Right ventricle myocardium superior (tissue), 1 donor: ENCODE measurements at regions not wholly inside any gene's neighbourhood (a gene's known extent, or its start where the extent isn't known, plus 50 kb on each side); places are given as distances from the start of the nearest gene placed in this dataset.
A peak's percentile ranks its signal among the peaks of the same experiment; 100 is the strongest.

ENCODE experiments used
- ATAC-seq: fragments of 200-7000 bp; cut with Tn5 transposase; one replicate; pipeline ENCODE4 v1.9.1; 2020; ENCODE audit warnings: mild to moderate bottlenecking; ENCODE audit not compliant: poor library complexity
- DNase-seq: peaks from one replicate; pipeline ENCODE4 v3.0.0-alpha.2; 2020
- intact Hi-C: fragments of 100-400 bp; cut with DNase I; formaldehyde crosslinking; loops from one replicate; pipeline ENCODE4 v1.11.2; 2022
- donor health status: DM: no; HTN: yes; CAD: no; lungs with severe emphysema.

- intact Hi-C loops, result no loop called here
- DNase-seq, result no peak
- no peak for ATAC-seq
Measured at GRCh38 chr9:95645992-95646391, 129.2 kb upstream of the PTCH1 start.

DNA sequence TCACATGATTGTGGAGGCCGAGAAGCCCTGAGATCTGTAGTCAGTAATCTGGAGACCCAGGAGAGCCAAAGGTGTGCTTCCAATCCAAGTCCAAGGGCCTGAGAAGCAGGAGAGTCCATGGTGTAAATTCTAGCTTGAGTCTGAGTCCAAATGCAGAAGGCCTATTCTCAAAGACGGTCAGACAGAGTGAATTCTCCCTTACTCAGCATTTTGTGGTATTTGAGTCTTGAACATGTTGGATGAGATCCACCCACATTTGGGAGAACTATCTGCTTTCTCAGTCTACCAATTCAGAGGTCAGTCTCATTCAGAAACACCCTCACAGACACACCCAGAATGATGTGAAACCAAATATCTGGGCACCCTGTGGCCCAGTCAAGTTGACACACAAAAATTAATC lies 128.8 kb upstream of the PTCH1 start:
- no peak for ATAC-seq
- DNase-seq, result no peak
- intact Hi-C loops, result no loop called here

DNA sequence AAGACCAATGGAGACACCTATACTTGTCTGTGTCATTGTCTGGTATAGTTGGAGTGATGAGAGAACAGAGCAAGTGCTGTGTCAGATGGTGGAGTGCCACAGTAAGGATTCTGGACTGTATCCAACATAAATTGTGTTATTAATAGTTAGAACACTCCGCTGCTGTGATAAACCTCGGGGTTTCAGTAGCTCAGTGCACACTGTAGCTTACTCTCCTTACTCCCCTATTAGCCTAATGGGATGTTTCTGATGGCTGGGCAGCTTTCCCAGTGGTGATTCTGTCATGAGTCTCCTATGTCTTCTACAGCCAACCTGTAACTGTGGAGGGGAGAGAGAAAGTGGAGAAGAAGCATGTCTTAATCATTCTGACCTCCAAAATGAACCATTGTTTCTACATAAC lies 127.6 kb upstream of the PTCH1 start:
- intact Hi-C loops, result no loop called here
- ATAC-seq (peak; percentile 95), DNase-seq (no peak)

DNA sequence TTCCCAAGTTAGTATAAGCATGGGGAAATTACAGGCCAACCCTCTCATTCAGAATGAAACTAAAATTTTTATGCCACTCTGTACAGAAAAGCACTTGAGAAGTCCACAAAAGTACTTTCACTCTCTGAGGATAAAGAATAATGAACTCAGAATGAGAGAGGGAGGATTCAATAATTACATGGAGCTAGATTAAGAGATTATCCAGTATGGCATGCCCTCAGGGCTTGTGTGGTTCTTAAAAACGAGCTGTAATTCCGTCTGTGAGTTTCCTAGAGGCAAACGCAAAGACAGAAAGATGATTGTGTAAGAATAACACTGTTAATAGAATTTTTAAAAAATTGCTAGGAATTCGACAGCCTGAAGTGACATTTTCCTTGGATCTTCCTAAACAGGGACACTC lies 126.8 kb upstream of the PTCH1 start:
- DNase-seq (no peak), ATAC-seq (no peak)
- intact Hi-C loops, result no loop called here

- DNase-seq (no peak), ATAC-seq (no peak)
- intact Hi-C loops, result no loop called here
Measured at GRCh38 chr9:95642189-95642588, 125.4 kb upstream of the PTCH1 start.

GRCh38 chr9:95641586-95641985 lies 124.8 kb upstream of the PTCH1 start:
- DNase-seq (no peak), ATAC-seq (no peak)
- intact Hi-C loops, result no loop called here

DNA sequence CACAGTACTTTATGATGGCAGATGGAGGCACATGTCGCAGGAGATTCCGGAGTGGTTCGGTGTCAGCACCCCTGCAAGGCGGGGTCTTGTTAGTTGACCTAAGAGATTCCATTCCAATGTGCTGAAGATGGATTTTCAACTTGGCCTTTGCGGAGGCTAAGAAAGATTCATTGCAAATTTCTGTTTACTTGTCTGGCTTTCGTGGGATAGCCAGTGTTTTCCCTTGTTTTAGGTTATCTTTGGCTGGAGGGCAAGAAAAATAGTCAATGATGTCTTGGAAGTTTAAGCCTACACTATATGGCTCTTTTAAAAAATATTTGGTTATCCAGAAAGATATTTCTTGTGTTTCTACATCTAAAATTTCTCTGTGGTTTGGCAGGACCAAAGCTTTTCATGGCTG lies 123.6 kb upstream of the PTCH1 start:
- intact Hi-C loops, result no loop called here
- no peak for ATAC-seq
- DNase-seq, result no peak

DNA sequence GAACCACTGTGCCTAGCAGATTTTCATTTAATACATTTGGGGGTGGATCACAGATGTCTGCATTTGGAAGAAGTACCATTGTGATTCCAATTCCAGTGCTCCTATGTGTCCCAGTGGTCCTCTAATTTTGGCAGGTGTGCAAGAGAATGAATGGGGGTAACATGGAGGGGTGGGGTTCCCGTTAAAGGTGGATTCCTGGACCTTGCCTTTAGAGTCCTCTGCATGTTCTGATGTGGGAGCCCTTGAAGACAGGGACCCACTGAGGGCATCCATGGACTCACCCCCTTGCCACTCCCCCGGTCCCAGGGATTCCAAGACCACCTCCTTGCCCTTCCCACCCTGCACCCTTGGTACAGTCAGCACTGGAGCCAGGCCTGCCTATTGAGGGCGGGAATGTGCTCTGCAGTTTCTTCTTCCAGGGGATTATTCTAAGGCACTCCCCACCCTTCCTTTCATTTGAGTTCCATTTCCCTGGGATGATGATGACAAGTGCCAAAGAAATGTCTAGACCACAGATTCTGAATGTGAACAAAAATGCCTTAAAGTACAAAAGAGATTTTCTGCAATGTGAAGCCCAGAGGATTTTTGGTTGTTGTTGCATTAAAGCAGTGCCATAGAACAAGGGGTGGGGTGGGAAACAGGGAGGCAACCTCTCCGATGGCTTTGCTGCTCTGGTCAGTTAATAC lies 119.4 kb upstream of the PTCH1 start:
- intact Hi-C loops, result no loop called here
- DNase-seq, result no peak
- no peak for ATAC-seq

- intact Hi-C loops, result no loop called here
- ATAC-seq, result no peak
Measured at GRCh38 chr9:95634536-95634935, 117.8 kb upstream of the PTCH1 start.

GRCh38 chr9:95634114-95634513 lies 117.3 kb upstream of the PTCH1 start:
- intact Hi-C loops, result no loop called here
- ATAC-seq (no peak), DNase-seq (no peak)

More at GRCh38 chr9:95634536-95634935, 117.8 kb upstream of the PTCH1 start:
- DNase-seq, result no peak

DNA sequence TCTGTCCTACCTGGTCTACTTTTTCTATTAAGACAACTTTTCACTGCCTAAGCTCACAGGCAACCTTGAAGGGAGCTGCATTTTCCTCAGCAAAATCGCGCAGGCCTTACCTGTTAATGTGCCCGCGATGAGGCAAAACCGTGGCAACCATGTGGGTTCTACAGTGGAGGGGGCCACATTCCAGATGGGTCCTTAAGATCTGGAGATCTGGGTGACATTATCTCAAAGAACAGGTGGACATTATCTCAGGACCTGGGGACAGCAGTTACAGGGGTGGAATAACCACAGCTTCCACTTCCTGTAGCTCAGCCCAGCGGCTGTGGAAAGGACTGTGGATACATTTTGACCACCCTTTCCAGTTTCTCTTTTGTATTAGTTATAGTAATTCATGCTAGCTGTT lies 112.8 kb upstream of the PTCH1 start:
- intact Hi-C loops, result no loop called here
- DNase-seq (no peak), ATAC-seq (no peak)

DNA sequence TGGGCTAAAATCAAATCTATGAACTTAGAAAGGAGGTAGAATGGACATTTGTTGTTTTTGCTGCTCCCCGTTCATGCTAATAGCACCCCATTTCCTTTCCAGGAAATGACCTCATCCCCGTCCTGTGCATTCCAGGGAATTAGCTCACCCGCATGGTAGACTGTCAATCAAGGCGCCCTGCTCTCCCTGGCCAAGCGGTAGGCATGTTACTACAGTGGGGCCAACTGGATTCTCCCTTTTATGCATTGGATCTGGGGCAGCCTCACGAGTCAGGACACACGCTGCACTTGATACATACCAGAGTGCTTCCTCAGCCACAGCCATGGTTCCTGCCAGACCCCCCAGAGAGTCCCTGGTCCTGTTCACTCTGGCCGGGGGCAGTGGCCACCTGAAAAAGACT lies 111.0 kb upstream of the PTCH1 start:
- ATAC-seq (no peak), DNase-seq (no peak)
- intact Hi-C loops, result no loop called here

GRCh38 chr9:95626885-95627558 lies 110.3 kb upstream of the PTCH1 start:
- intact Hi-C loops, result no loop called here
- DNase-seq (peak; percentile 74), ATAC-seq (peak; percentile 71)

DNA sequence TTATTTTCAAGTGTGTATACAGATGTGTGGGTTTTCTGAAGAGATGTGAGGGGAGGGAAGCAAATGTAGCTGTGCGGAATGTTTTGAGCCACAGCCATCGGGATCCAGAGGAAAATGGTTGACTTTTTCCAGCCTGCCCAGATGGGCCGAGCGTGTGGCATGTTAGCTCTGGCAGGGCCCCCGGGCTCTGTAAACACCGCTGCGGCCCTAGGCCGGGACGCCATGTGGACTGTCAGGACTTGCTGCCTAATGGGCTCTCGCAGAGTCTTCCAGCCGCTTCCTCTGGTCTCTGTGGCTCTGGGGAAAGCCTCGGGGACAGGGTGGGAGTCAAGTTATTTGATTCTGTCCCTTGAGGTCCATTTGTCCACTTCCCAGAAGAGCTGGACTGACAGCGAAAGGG lies 109.6 kb upstream of the PTCH1 start:
- ATAC-seq, result no peak
- DNase-seq, result no peak
- intact Hi-C loops, result no loop called here

DNA sequence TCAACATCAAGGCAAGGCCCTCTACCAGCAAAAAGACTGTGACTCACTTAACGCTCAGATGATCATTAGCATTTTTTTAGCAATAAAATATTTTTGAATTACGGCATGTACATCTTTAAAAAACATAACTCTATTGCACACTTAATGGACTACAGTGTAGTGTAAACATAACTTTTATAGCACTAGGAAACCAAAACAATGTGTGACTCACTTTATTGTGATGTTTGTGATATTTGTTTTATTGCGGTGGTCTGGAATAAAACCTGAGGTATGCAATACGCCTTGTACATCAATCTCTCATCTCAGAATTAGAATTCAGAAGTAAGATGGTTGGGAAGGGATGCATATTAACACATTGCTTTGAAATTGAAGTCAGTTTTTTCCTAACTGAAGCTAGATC lies 106.9 kb upstream of the PTCH1 start:
- ATAC-seq (no peak), DNase-seq (no peak)
- intact Hi-C loops, result no loop called here

GRCh38 chr9:95620722-95621121 lies 104.0 kb upstream of the PTCH1 start:
- no peak for ATAC-seq
- intact Hi-C loops, result no loop called here
- no peak for DNase-seq

- no peak for DNase-seq
- intact Hi-C loops, result no loop called here
- no peak for ATAC-seq
Measured at GRCh38 chr9:95620314-95620713, 103.5 kb upstream of the PTCH1 start.

DNA sequence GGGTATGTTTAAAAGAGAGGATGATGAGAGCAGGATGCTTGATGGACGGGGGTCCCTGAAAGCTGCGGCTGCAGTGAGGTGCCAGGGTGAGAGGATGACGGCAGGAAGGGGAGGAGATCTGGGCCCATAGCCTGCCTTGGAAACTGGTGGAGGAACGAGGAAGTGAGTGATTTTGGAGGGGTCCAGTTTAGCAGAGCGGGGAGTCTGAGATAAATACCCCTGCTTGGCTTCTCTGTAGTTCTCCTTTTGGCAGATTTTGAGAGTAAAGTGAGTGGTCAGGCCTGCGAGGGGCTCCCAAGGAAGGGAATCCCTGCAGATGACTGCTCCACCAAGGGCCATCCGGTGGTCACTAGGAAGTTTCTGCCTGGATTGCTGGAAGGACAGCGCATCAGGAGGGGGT lies 98.5 kb upstream of the PTCH1 start:
- intact Hi-C loops, result no loop called here
- ATAC-seq (no peak), DNase-seq (no peak)

GRCh38 chr9:95613670-95614069 lies 96.9 kb upstream of the PTCH1 start:
- DNase-seq (no peak), ATAC-seq (no peak)
- intact Hi-C loops, result no loop called here

- DNase-seq (no peak), ATAC-seq (no peak)
- intact Hi-C loops, result no loop called here
Measured at GRCh38 chr9:95611354-95611753, 94.6 kb upstream of the PTCH1 start.
